Panc1 (cell line): ENCODE measurements at regions not wholly inside any gene's neighbourhood (a gene's known extent, or its start where the extent isn't known, plus 50 kb on each side); places are given as distances from the start of the nearest gene placed in this dataset.

Experiments used
- ATAC-seq: fragments of 200-7000 bp; cut with Tn5 transposase; 2 replicates; pipeline ENCODE4 v1.9.1; 2020; ENCODE audit warnings: mild to moderate bottlenecking, moderate library complexity
- BruUV-seq: library from RNA; stranded (reverse); fragments of 400-500 nt; replicated peaks from 2 replicates; lab custom pipeline; 2021; lab: Mats Ljungman, UMichigan
- CTCF ChIA-PET: fragments of 300-600 bp; sonication (Branson Sonifier 250); formaldehyde crosslinking; loops from one replicate; lab custom pipeline; 2022; ENCODE audit warnings: antibody characterized with exemption; lab: Charles Lee
- POLR2A ChIA-PET: fragments of 300-600 bp; sonication (Branson Sonifier 250); formaldehyde crosslinking; loops from one replicate; lab custom pipeline; 2022; ENCODE audit warnings: antibody characterized with exemption; lab: Charles Lee
- DNase-seq: peaks from one replicate; pipeline ENCODE4 v3.0.0-alpha.2; 2010; ENCODE audit warnings: low read depth, low spot score
- H3K27ac ChIP-seq: 2 replicates; pipeline ENCODE4 v1.5.1; 2011; ENCODE audit warnings: mild to moderate bottlenecking, low read length, inconsistent platforms
- H3K27me3 ChIP-seq: fragments of 200-500 bp; sonication (Bioruptor generic); 2 replicates; pipeline ENCODE4 v1.6.0; 2014; ENCODE audit warnings: low read length, inconsistent platforms; ENCODE audit not compliant: control insufficient read depth, insufficient read depth
- H3K36me3 ChIP-seq: fragments of 200-500 bp; sonication (Bioruptor generic); 2 replicates; pipeline ENCODE4 v1.5.1; 2014; ENCODE audit warnings: inconsistent platforms, mild to moderate bottlenecking, low read length, moderate library complexity; ENCODE audit not compliant: control insufficient read depth, insufficient read depth
- H3K4me1 ChIP-seq: 2 replicates; pipeline ENCODE4 v1.5.1; 2011; ENCODE audit warnings: inconsistent platforms, mild to moderate bottlenecking, low read length, moderate library complexity; ENCODE audit not compliant: control insufficient read depth, insufficient read depth
- H3K4me3 ChIP-seq, 2 experiments: 2 replicates each; pipeline ENCODE4 v1.5.1; 2011 to 2012; ENCODE audit warnings: low read depth in 2 of 2, low read length in 2 of 2, mild to moderate bottlenecking in 2 of 2, inconsistent platforms in 1 of 2, moderate library complexity in 1 of 2
- H3K9me3 ChIP-seq: fragments of 200-500 bp; sonication (Bioruptor generic); 2 replicates; pipeline ENCODE4 v1.5.1; 2014; ENCODE audit warnings: low read depth, mild to moderate bottlenecking, inconsistent platforms, low read length, moderate library complexity; ENCODE audit not compliant: control insufficient read depth, insufficient read depth
- CTCF ChIP-seq: fragments of 450-650 bp; IDR thresholded peaks from 2 replicates; pipeline ENCODE4 v1.5.1; 2017; ENCODE audit warnings: mild to moderate bottlenecking
- POLR2AphosphoS5 ChIP-seq: IDR thresholded peaks from 2 replicates; pipeline ENCODE4 v1.6.1; 2012; ENCODE audit warnings: mild to moderate bottlenecking, low read depth, low read length, moderate library complexity
- REST ChIP-seq, 2 experiments: IDR thresholded peaks; 2 replicates each; pipeline ENCODE4 v1.6.1; 2011 to 2012; ENCODE audit warnings: low read depth in 2 of 2, control low read depth in 1 of 2, low read length in 1 of 2, mild to moderate bottlenecking in 1 of 2, moderate library complexity in 1 of 2; ENCODE audit not compliant: insufficient read depth in 1 of 2
- SIN3A ChIP-seq: IDR thresholded peaks from 2 replicates; pipeline ENCODE4 v1.6.1; 2012; ENCODE audit warnings: low read depth, mild to moderate bottlenecking, low read length, moderate library complexity, borderline replicate concordance; ENCODE audit not compliant: insufficient read depth
- TCF7L2 ChIP-seq: IDR thresholded peaks from 2 replicates; pipeline ENCODE4 v1.6.1; 2011; ENCODE audit warnings: mild to moderate bottlenecking, low read depth, low read length, inconsistent platforms
- in situ Hi-C: cut with HindIII; loops from 2 replicates; pipeline ENCODE4 v1.10.0; 2016; ENCODE audit warnings: low sequenced_read_pairs, low pct_unique_long_range_greater_than_20kb
- intact Hi-C: fragments of 100-400 bp; cut with micrococcal nuclease; formaldehyde crosslinking; loops from one replicate; pipeline ENCODE4 v1.10.0; 2022; ENCODE audit not compliant: unreplicated experiment

GRCh38 chr5:52360985-52361384, 426.7 kb upstream of the ITGA1 start:
- no peaks in the 10 kb centered on the region for H3K36me3 ChIP-seq
- H3K4me1 ChIP-seq, result no peaks in the 10 kb centered on the region
- intact Hi-C loops, result no loop called here
- no peak for ATAC-seq
- POLR2A ChIA-PET, result no interaction called here
- H3K27me3 ChIP-seq, result no peaks in the 10 kb centered on the region
- CTCF ChIA-PET, result no interaction called here
- no peak for DNase-seq
- no peak overlapping the region for H3K27ac ChIP-seq
- no TSS peak for BruUV-seq
- in situ Hi-C loops, result no loop called here
- no peak overlapping the region for H3K4me3 ChIP-seq
- TF ChIP-seq POLR2AphosphoS5 (no peak), TCF7L2 (no peak), SIN3A (no peak), CTCF (no peak)
- no peaks in the 10 kb centered on the region for H3K9me3 ChIP-seq

GRCh38 chr5:52374286-52374685, 413.4 kb upstream of the ITGA1 start:
- Histone ChIP-seq H3K9me3 (no peaks in the 10 kb centered on the region), H3K27me3 (no peaks in the 10 kb centered on the region), H3K4me3 (no peak overlapping the region), H3K4me1 (no peaks in the 10 kb centered on the region), H3K27ac (no peak overlapping the region), H3K36me3 (no peaks in the 10 kb centered on the region)
- TF ChIP-seq CTCF, result no peak
- no peak for TF ChIP-seq REST (IDR thresholded peaks at IDR 0.05; ENCODE audit: insufficient read depth in 1 of 2, low read depth in 2 of 2, low read length in 1 of 2)
- TF ChIP-seq POLR2AphosphoS5, result no peak
- TF ChIP-seq TCF7L2, result no peak
- TF ChIP-seq SIN3A, result no peak
- ChIA-PET CTCF (interaction anchor here (0.6 kb wide), 1 partner anchor 155 kb away, joined by 3 read pairs; no protein-coding TSS in a partner anchor), POLR2A (no interaction called here)
- no peak for ATAC-seq
- intact Hi-C loops (no loop called here), in situ Hi-C loops (no loop called here)
- DNase-seq, result no peak
- no TSS peak for BruUV-seq
